A549 (cell line): ENCODE measurements at regions not wholly inside any gene's neighbourhood (a gene's known extent, or its start where the extent isn't known, plus 50 kb on each side); places are given as distances from the start of the nearest gene placed in this dataset.

Source experiments
- ATAC-seq, 2 experiments: fragments of 200-7000 bp in 1 of 2; fragments of >200 bp in 1 of 2; cut with Nextera tagmentation in 1 of 2; cut with Tn5 transposase in 1 of 2; 3 replicates each; pipeline versions ENCODE4 v1.8.0 to v1.9.1; 2018 to 2020; ENCODE audit warnings: mild to moderate bottlenecking in 1 of 2, moderate library complexity in 1 of 2
- CTCF ChIA-PET: fragments of 300-600 bp; sonication (Branson Sonifier 250); formaldehyde crosslinking; extraction: SDS; loops from one replicate; lab custom pipeline; 2021; ENCODE audit warnings: antibody characterized with exemption, inconsistent platforms; lab: Yijun Ruan, JAX
- POLR2A ChIA-PET: fragments of 350-600 bp; formaldehyde crosslinking; extraction: SDS; loops from one replicate; lab custom pipeline; 2021; ENCODE audit warnings: antibody characterized with exemption, inconsistent platforms; lab: Yijun Ruan, JAX
- DNase-seq, 2 experiments: peaks; one replicate each; pipeline versions ENCODE4 v3.0.0 to v3.0.0-alpha.2; 2011 to 2016; ENCODE audit warnings: low read depth in 1 of 2, low spot score in 1 of 2
- FAIRE-seq: peaks from 2 replicates; lab custom pipeline; 2011; peaks lifted over from hg19 to GRCh38; lab: Jason Lieb, UNC
- H3K27ac ChIP-seq, 2 experiments: fragments of >200 bp; sonication (Bioruptor Twin); formaldehyde crosslinking; 3 replicates each; pipeline ENCODE4 v1.5.1; 2016 to 2017
- H3K4me1 ChIP-seq: fragments of >200 bp; sonication (Bioruptor Twin); formaldehyde crosslinking; 3 replicates; pipeline ENCODE4 v1.6.1; 2016
- H3K4me2 ChIP-seq: fragments of >200 bp; sonication (Bioruptor Twin); formaldehyde crosslinking; 3 replicates; pipeline ENCODE4 v1.6.1; 2016
- H3K4me3 ChIP-seq: fragments of >200 bp; sonication (Bioruptor Twin); formaldehyde crosslinking; 3 replicates; pipeline ENCODE4 v1.5.1; 2016
- H3K9me3 ChIP-seq: fragments of >200 bp; sonication (Bioruptor Twin); formaldehyde crosslinking; 3 replicates; pipeline ENCODE4 v1.6.1; 2016
- BHLHE40 ChIP-seq: IDR thresholded peaks from 2 replicates; pipeline ENCODE4 v1.6.1; 2012; ENCODE audit warnings: low read depth, low read length, inconsistent platforms
- EHF ChIP-seq: fragments of 250-450 bp; sonication (Bioruptor Pico); IDR thresholded peaks from 2 replicates; pipeline ENCODE4 v1.5.0; 2020; ENCODE audit warnings: mild to moderate bottlenecking
- ELK1 ChIP-seq: fragments of 150-350 bp; IDR thresholded peaks from 2 replicates; pipeline ENCODE4 v1.6.1; 2014; ENCODE audit warnings: low read depth, mild to moderate bottlenecking, low read length
- ESRRA ChIP-seq: fragments of 150-350 bp; IDR thresholded peaks from 2 replicates; pipeline ENCODE4 v1.6.1; 2014; ENCODE audit warnings: mild to moderate bottlenecking, low read length, borderline replicate concordance
- FOSB ChIP-seq: fragments of 250-450 bp; sonication (Bioruptor Pico); IDR thresholded peaks from 2 replicates; pipeline ENCODE4 v1.5.0; 2020; ENCODE audit warnings: mild to moderate bottlenecking, moderate library complexity
- HEYL ChIP-seq: fragments of 250-450 bp; sonication (Bioruptor Pico); IDR thresholded peaks from 2 replicates; pipeline ENCODE4 v1.8.0; 2021; ENCODE audit warnings: mild to moderate bottlenecking, moderate library complexity
- HOXB13 ChIP-seq: fragments of 250-450 bp; sonication (Bioruptor Pico); IDR thresholded peaks from 2 replicates; pipeline ENCODE4 v1.5.0; 2020; ENCODE audit warnings: low read depth, mild to moderate bottlenecking, moderate library complexity
- HOXB5 ChIP-seq: fragments of 250-450 bp; sonication (Bioruptor Pico); IDR thresholded peaks from 2 replicates; pipeline ENCODE4 v1.5.0; 2020; ENCODE audit warnings: mild to moderate bottlenecking, moderate library complexity
- KDM5A ChIP-seq: fragments of 200-600 bp; sonication (generic); IDR thresholded peaks from 2 replicates; pipeline ENCODE4 v1.6.1; 2016; ENCODE audit warnings: antibody characterized with exemption, mild to moderate bottlenecking
- PBX3 ChIP-seq: IDR thresholded peaks from 2 replicates; pipeline ENCODE4 v1.6.1; 2012
- RAD21 ChIP-seq, 2 experiments: fragments of >200 bp in 1 of 2; sonication (Bioruptor Twin) in 1 of 2; formaldehyde crosslinking in 1 of 2; IDR thresholded peaks in 1 of 2; conservative IDR thresholded peaks in 1 of 2; 2 replicates in 1 of 2; 3 replicates in 1 of 2; pipeline ENCODE4 v1.6.1; 2012 to 2018; ENCODE audit warnings: inconsistent platforms in 1 of 2
- SREBF2 ChIP-seq: fragments of 450-650 bp; IDR thresholded peaks from 2 replicates; pipeline ENCODE4 v1.6.1; 2014; ENCODE audit warnings: mild to moderate bottlenecking, moderate library complexity
- ZFP36 ChIP-seq: fragments of 450-650 bp; IDR thresholded peaks from 2 replicates; pipeline ENCODE4 v1.6.1; 2014; ENCODE audit warnings: borderline replicate concordance; ENCODE audit not compliant: partially characterized antibody
- ZNF302 ChIP-seq: fragments of 250-450 bp; sonication (Bioruptor Pico); IDR thresholded peaks from 2 replicates; pipeline ENCODE4 v1.9.0; 2021; ENCODE audit warnings: inconsistent platforms, mild to moderate bottlenecking, moderate library complexity
- WGBS: methylation state at CpG from one replicate; pipeline ENCODE4 v1.1.6; 2017; ENCODE audit errors: missing lambda C conversion rate; 5-methylcytosine and 5-hydroxymethylcytosine counted together
- TF ChIP-seq, protein P1 (sequence below): IDR thresholded peaks from 2 replicates; pipeline ENCODE4 v1.6.1; 2012; ENCODE audit warnings: low read depth, borderline replicate concordance
- TF ChIP-seq, protein P2 (sequence below): fragments of 250-450 bp; sonication (Bioruptor Pico); IDR thresholded peaks from 2 replicates; pipeline ENCODE4 v1.5.0; 2020; ENCODE audit warnings: low read depth, mild to moderate bottlenecking, moderate library complexity
- TF ChIP-seq, protein P3 (sequence below): fragments of 200-600 bp; sonication (generic); IDR thresholded peaks from 2 replicates; pipeline ENCODE4 v1.6.1; 2016; ENCODE audit warnings: antibody characterized with exemption, mild to moderate bottlenecking, moderate library complexity

DNA sequence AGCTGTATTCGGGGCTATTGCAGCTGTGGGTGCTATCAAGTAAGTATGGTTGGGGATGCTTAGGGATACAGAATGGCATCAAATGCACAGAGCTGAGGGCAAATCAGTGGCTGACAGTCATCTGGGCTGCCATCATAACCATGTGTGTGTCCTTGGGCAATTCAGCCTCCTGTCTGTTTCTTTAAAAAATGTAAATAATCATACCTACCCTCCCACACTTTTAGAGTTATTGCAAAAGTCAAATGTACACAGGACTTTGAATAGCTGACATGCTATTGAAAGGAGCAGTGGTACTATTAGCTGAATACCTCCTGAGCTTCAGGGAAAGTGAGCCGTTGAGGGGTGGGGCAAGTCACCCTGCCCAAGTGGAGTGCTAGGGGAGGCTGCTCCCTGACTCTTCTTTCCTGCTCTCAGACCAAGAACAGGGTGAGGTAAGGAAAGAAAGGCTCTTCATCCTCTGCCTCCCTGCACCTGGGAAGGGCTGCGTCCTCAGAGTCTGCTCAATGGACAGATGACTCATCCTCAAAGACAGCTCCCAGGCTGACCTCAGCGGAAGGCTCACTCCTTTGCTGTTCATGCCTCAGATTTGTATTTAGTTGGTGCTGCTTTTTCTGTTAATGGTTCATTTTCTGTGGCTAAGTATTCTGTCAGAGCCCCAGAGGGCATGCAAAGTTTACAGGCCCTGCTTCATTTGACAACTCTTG lies 54.9 kb upstream of the BZW1 start (continued):
- no peak for TF ChIP-seq KDM5A

GRCh38 chr2:200757399-200757798 lies 54.3 kb upstream of the BZW1 start:
- ATAC-seq (peak; percentile 37 to 49; a peak in 4 of 6 replicates), DNase-seq (no peak), FAIRE-seq (no peak)
- peaks cover 75% of the 10 kb centered on the region for H3K4me1 ChIP-seq
- peak overlapping the region; percentile 85 for H3K4me2 ChIP-seq
- ChIA-PET POLR2A (interaction anchor here (1.2 to 3.0 kb wide), 6 partner anchors 8 to 107 kb away, joined by 4 to 24 read pairs (median 8); partner anchors contain the start of genes BZW1 and CLK1), CTCF (interaction anchor here (1.0 to 1.9 kb wide), 4 partner anchors 8 to 51 kb away, joined by 3 to 11 read pairs (median 5); no protein-coding TSS in a partner anchor)
- no peaks in the 10 kb centered on the region for H3K9me3 ChIP-seq
- no peak for TF ChIP-seq HOXB5 (CRISPR knock-in tag)
- TF ChIP-seq, protein P1, sequence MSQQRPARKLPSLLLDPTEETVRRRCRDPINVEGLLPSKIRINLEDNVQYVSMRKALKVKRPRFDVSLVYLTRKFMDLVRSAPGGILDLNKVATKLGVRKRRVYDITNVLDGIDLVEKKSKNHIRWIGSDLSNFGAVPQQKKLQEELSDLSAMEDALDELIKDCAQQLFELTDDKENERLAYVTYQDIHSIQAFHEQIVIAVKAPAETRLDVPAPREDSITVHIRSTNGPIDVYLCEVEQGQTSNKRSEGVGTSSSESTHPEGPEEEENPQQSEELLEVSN = no peak
- no peak for TF ChIP-seq BHLHE40
- no peak for TF ChIP-seq ZNF302
- TF ChIP-seq EHF (CRISPR knock-in tag) = no peak
- TF ChIP-seq SREBF2 = no peak
- TF ChIP-seq KDM5A = no peak
- TF ChIP-seq, protein P2, sequence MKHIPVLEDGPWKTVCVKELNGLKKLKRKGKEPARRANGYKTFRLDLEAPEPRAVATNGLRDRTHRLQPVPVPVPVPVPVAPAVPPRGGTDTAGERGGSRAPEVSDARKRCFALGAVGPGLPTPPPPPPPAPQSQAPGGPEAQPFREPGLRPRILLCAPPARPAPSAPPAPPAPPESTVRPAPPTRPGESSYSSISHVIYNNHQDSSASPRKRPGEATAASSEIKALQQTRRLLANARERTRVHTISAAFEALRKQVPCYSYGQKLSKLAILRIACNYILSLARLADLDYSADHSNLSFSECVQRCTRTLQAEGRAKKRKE (CRISPR knock-in tag) = no peak
- TF ChIP-seq HEYL (CRISPR knock-in tag) = no peak
- no peak for TF ChIP-seq FOSB (CRISPR knock-in tag)
- TF ChIP-seq ZFP36 = no peak
- no peak for TF ChIP-seq RAD21 (conservative IDR thresholded peaks at IDR 0.05 in 1 of 2, IDR thresholded peaks at IDR 0.05 in 1 of 2)
- TF ChIP-seq, protein P3, sequence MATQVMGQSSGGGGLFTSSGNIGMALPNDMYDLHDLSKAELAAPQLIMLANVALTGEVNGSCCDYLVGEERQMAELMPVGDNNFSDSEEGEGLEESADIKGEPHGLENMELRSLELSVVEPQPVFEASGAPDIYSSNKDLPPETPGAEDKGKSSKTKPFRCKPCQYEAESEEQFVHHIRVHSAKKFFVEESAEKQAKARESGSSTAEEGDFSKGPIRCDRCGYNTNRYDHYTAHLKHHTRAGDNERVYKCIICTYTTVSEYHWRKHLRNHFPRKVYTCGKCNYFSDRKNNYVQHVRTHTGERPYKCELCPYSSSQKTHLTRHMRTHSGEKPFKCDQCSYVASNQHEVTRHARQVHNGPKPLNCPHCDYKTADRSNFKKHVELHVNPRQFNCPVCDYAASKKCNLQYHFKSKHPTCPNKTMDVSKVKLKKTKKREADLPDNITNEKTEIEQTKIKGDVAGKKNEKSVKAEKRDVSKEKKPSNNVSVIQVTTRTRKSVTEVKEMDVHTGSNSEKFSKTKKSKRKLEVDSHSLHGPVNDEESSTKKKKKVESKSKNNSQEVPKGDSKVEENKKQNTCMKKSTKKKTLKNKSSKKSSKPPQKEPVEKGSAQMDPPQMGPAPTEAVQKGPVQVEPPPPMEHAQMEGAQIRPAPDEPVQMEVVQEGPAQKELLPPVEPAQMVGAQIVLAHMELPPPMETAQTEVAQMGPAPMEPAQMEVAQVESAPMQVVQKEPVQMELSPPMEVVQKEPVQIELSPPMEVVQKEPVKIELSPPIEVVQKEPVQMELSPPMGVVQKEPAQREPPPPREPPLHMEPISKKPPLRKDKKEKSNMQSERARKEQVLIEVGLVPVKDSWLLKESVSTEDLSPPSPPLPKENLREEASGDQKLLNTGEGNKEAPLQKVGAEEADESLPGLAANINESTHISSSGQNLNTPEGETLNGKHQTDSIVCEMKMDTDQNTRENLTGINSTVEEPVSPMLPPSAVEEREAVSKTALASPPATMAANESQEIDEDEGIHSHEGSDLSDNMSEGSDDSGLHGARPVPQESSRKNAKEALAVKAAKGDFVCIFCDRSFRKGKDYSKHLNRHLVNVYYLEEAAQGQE = no peak
- no peak for TF ChIP-seq HOXB13
- TF ChIP-seq PBX3 = no peak
- no peak for TF ChIP-seq ESRRA
- H3K27ac ChIP-seq = peak overlapping the region; percentile 82 to 85
- H3K4me3 ChIP-seq = no peak overlapping the region
- 5% methylated on average over 4 of the region's 4 CpGs for WGBS

- CTCF ChIA-PET = interaction anchor here (0.5 kb wide), 1 partner anchor 28 kb away, joined by 3 read pairs; no protein-coding TSS in a partner anchor
- H3K27ac ChIP-seq = peak overlapping the region; percentile 82 to 85
- no peak for ATAC-seq
These were observed 53.4 kb upstream of the BZW1 start for GRCh38 chr2:200758341-200758740.

More at GRCh38 chr2:200758341-200758740, 53.4 kb upstream of the BZW1 start:
- H3K4me3 ChIP-seq = no peak overlapping the region
- FAIRE-seq = no peak
- peaks cover 80% of the 10 kb centered on the region for H3K4me1 ChIP-seq
- DNase-seq = no peak
- no peaks in the 10 kb centered on the region for H3K9me3 ChIP-seq
- peak overlapping the region; percentile 85 for H3K4me2 ChIP-seq
- POLR2A ChIA-PET = no interaction called here
- WGBS = 69% methylated on average over 4 of the region's 4 CpGs
- TF ChIP-seq KDM5A = no peak
- no peak for TF ChIP-seq ELK1
